HepG2 (cell line): ENCODE measurements at regions not wholly inside any gene's neighbourhood (a gene's known extent, or its start where the extent isn't known, plus 50 kb on each side); places are given as distances from the start of the nearest gene placed in this dataset.

Source experiments
- AHR ChIP-seq: IDR thresholded peaks from 2 replicates; pipeline ENCODE4 v1.6.1; 2018; ENCODE audit warnings: missing genetic modification reagents, missing compliant biosample characterization
- TMF1 ChIP-seq: sonication (generic); formaldehyde crosslinking; IDR thresholded peaks from 2 replicates; pipeline ENCODE4 v1.8.1; 2022; ENCODE audit warnings: low read depth, missing genetic modification reagents
- ZNF263 ChIP-seq: sonication (generic); formaldehyde crosslinking; IDR thresholded peaks from 2 replicates; pipeline ENCODE4 v1.4.0; 2020; ENCODE audit warnings: missing genetic modification reagents
- ZNF326 ChIP-seq: sonication (generic); formaldehyde crosslinking; IDR thresholded peaks from 2 replicates; pipeline ENCODE4 v1.4.0; 2020; ENCODE audit warnings: missing genetic modification reagents, borderline replicate concordance
- ZNF724P ChIP-seq: sonication (generic); formaldehyde crosslinking; IDR thresholded peaks from 2 replicates; pipeline ENCODE4 v1.8.0; 2022; ENCODE audit warnings: missing genetic modification reagents, borderline replicate concordance
- TF ChIP-seq, protein P1 (sequence below): sonication (generic); formaldehyde crosslinking; conservative IDR thresholded peaks from 2 replicates; pipeline ENCODE4 v1.8.1; 2023; ENCODE audit warnings: missing genetic modification reagents
- TF ChIP-seq, protein P2 (sequence below): sonication (generic); formaldehyde crosslinking; conservative IDR thresholded peaks from 2 replicates; pipeline ENCODE4 v1.5.0; 2020; ENCODE audit warnings: missing genetic modification reagents
- TF ChIP-seq, protein P3 (sequence below): sonication (generic); formaldehyde crosslinking; IDR thresholded peaks from 2 replicates; pipeline ENCODE4 v1.5.0; 2020; ENCODE audit warnings: missing genetic modification reagents
- TF ChIP-seq, protein P4 (sequence below): sonication (generic); formaldehyde crosslinking; IDR thresholded peaks from 2 replicates; pipeline ENCODE4 v1.4.0; 2020; ENCODE audit warnings: missing genetic modification reagents

DNA sequence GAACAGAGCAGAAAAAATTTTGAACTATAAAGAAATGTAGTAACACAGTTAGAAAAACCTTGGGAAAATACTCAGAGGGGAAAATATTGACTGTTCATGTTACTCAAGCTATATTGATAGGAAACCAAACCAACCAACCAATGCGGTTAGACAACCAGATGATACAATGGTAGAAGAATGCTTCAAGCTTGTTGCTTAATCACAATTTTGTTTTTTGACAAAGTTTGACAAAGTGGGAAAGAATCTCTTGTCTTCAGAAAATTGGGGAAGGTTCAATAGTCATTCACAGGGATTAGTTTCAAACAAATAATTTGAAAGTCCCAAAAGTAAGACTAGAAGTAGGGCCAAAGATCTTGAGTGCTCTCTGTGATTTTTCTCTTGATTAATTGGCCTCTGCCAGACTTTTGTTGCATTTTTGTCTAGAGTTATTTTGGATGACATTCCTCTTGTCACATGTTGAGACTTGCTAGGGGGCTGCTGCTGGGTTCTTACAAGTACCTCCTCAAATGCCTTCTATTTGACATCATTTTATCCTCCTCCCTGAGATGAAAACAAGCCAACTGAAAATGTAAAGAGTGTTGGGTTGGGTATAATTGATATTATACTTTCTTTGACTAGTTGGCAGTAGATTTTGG lies 233.1 kb upstream of the PHYHIPL start (continued):
- TF ChIP-seq, protein P1, sequence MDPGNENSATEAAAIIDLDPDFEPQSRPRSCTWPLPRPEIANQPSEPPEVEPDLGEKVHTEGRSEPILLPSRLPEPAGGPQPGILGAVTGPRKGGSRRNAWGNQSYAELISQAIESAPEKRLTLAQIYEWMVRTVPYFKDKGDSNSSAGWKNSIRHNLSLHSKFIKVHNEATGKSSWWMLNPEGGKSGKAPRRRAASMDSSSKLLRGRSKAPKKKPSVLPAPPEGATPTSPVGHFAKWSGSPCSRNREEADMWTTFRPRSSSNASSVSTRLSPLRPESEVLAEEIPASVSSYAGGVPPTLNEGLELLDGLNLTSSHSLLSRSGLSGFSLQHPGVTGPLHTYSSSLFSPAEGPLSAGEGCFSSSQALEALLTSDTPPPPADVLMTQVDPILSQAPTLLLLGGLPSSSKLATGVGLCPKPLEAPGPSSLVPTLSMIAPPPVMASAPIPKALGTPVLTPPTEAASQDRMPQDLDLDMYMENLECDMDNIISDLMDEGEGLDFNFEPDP (CRISPR knock-in tag): no peak
- TF ChIP-seq TMF1 (CRISPR knock-in tag): no peak
- TF ChIP-seq, protein P2, sequence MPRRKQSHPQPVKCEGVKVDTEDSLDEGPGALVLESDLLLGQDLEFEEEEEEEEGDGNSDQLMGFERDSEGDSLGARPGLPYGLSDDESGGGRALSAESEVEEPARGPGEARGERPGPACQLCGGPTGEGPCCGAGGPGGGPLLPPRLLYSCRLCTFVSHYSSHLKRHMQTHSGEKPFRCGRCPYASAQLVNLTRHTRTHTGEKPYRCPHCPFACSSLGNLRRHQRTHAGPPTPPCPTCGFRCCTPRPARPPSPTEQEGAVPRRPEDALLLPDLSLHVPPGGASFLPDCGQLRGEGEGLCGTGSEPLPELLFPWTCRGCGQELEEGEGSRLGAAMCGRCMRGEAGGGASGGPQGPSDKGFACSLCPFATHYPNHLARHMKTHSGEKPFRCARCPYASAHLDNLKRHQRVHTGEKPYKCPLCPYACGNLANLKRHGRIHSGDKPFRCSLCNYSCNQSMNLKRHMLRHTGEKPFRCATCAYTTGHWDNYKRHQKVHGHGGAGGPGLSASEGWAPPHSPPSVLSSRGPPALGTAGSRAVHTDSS (CRISPR knock-in tag): no peak
- TF ChIP-seq, protein P3, sequence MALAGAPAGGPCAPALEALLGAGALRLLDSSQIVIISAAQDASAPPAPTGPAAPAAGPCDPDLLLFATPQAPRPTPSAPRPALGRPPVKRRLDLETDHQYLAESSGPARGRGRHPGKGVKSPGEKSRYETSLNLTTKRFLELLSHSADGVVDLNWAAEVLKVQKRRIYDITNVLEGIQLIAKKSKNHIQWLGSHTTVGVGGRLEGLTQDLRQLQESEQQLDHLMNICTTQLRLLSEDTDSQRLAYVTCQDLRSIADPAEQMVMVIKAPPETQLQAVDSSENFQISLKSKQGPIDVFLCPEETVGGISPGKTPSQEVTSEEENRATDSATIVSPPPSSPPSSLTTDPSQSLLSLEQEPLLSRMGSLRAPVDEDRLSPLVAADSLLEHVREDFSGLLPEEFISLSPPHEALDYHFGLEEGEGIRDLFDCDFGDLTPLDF (CRISPR knock-in tag): no peak
- no peak for TF ChIP-seq AHR (CRISPR knock-in tag)
- no peak for TF ChIP-seq ZNF326 (CRISPR knock-in tag)
- TF ChIP-seq, protein P4, sequence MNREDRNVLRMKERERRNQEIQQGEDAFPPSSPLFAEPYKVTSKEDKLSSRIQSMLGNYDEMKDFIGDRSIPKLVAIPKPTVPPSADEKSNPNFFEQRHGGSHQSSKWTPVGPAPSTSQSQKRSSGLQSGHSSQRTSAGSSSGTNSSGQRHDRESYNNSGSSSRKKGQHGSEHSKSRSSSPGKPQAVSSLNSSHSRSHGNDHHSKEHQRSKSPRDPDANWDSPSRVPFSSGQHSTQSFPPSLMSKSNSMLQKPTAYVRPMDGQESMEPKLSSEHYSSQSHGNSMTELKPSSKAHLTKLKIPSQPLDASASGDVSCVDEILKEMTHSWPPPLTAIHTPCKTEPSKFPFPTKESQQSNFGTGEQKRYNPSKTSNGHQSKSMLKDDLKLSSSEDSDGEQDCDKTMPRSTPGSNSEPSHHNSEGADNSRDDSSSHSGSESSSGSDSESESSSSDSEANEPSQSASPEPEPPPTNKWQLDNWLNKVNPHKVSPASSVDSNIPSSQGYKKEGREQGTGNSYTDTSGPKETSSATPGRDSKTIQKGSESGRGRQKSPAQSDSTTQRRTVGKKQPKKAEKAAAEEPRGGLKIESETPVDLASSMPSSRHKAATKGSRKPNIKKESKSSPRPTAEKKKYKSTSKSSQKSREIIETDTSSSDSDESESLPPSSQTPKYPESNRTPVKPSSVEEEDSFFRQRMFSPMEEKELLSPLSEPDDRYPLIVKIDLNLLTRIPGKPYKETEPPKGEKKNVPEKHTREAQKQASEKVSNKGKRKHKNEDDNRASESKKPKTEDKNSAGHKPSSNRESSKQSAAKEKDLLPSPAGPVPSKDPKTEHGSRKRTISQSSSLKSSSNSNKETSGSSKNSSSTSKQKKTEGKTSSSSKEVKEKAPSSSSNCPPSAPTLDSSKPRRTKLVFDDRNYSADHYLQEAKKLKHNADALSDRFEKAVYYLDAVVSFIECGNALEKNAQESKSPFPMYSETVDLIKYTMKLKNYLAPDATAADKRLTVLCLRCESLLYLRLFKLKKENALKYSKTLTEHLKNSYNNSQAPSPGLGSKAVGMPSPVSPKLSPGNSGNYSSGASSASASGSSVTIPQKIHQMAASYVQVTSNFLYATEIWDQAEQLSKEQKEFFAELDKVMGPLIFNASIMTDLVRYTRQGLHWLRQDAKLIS (CRISPR knock-in tag): no peak
- TF ChIP-seq ZNF263 (CRISPR knock-in tag): no peak
- no peak for TF ChIP-seq ZNF724P
- TF ChIP-seq, all 625 proteins: peak for 0
